ENCODE measurements at regions not wholly inside any gene's neighbourhood (a gene's known extent, or its start where the extent isn't known, plus 50 kb on each side); places are given as distances from the start of the nearest gene placed in this dataset.

GRCh38 chr2:67792681-67793091 lies 270.1 kb downstream of the C1D start:
- TF ChIP-seq CTCF (IDR thresholded peaks at IDR 0.05) = no peak

- TF ChIP-seq CTCF (IDR thresholded peaks at IDR 0.05) = no peak
Measured at GRCh38 chr2:67797801-67798540, 264.8 kb downstream of the C1D start.

GRCh38 chr2:67798541-67799160 lies 264.2 kb downstream of the C1D start:
- TF ChIP-seq CTCF (IDR thresholded peaks at IDR 0.05) = no peak

- no peak for TF ChIP-seq CTCF (IDR thresholded peaks at IDR 0.05)
Measured at GRCh38 chr2:67799886-67800285, 262.9 kb downstream of the C1D start.

GRCh38 chr2:67802291-67802690 lies 260.5 kb downstream of the C1D start:
- no peak for TF ChIP-seq CTCF (IDR thresholded peaks at IDR 0.05)

GRCh38 chr2:67802824-67803223 lies 260.0 kb downstream of the C1D start:
- no peak for TF ChIP-seq CTCF (IDR thresholded peaks at IDR 0.05)

GRCh38 chr2:67806816-67807215 lies 256.0 kb downstream of the C1D start:
- no peak for TF ChIP-seq CTCF (IDR thresholded peaks at IDR 0.05)
